GM23338 (cell line): ENCODE measurements at regions not wholly inside any gene's neighbourhood (a gene's known extent, or its start where the extent isn't known, plus 50 kb on each side); places are given as distances from the start of the nearest gene placed in this dataset.
"Not testable (repeated sequence)": the region's sequence is repeated elsewhere in the genome, so short reads cannot be mapped to it uniquely, and the experiment has no call there.

Experiments used
- CREB1 ChIP-seq: fragments of 250-450 bp; sonication (Bioruptor Pico); IDR thresholded peaks from 2 replicates; pipeline ENCODE4 v1.5.0; 2020; ENCODE audit warnings: low read depth, mild to moderate bottlenecking, moderate library complexity
- CTCF ChIP-seq, 2 experiments: fragments of 200-600 bp in 1 of 2; sonication (generic) in 1 of 2; conservative IDR thresholded peaks; 2 replicates each; pipeline versions ENCODE4 v1.5.1 to v1.6.1; 2016 to 2017; ENCODE audit warnings: antibody characterized with exemption in 2 of 2, low read depth in 2 of 2, mild to moderate bottlenecking in 2 of 2, moderate library complexity in 1 of 2
- EZH2 ChIP-seq: fragments of 200-600 bp; sonication (generic); IDR thresholded peaks from one replicate; pipeline ENCODE4 v1.8.0; 2017; ENCODE audit warnings: antibody characterized with exemption, mild to moderate bottlenecking, low read depth; ENCODE audit not compliant: unreplicated experiment
- EZH2phosphoT487 ChIP-seq: fragments of 200-600 bp; sonication (generic); IDR thresholded peaks from one replicate; pipeline ENCODE4 v1.8.1; 2018; ENCODE audit warnings: antibody characterized with exemption; ENCODE audit not compliant: unreplicated experiment
- JUNB ChIP-seq: IDR thresholded peaks from one replicate; pipeline ENCODE4 v1.6.1; 2016; ENCODE audit warnings: antibody characterized with exemption; ENCODE audit not compliant: unreplicated experiment
- NANOG ChIP-seq: IDR thresholded peaks from 2 replicates; pipeline ENCODE4 v1.6.1; 2016; ENCODE audit warnings: antibody characterized with exemption, borderline replicate concordance
- POLR2AphosphoS5 ChIP-seq: IDR thresholded peaks from 2 replicates; pipeline ENCODE4 v1.6.1; 2016; ENCODE audit warnings: antibody characterized with exemption, low read depth
- STAT1 ChIP-seq: IDR thresholded peaks from one replicate; pipeline ENCODE4 v1.6.1; 2016; ENCODE audit warnings: antibody characterized with exemption; ENCODE audit not compliant: unreplicated experiment
- ZNF114 ChIP-seq: fragments of 250-450 bp; sonication (Bioruptor Pico); IDR thresholded peaks from 2 replicates; pipeline ENCODE4 v1.5.0; 2020; ENCODE audit warnings: mild to moderate bottlenecking, moderate library complexity
- ZNF331 ChIP-seq: fragments of 250-450 bp; sonication (Bioruptor Pico); IDR thresholded peaks from 2 replicates; pipeline ENCODE4 v1.5.0; 2020; ENCODE audit warnings: low read depth, mild to moderate bottlenecking, moderate library complexity
- ZNF462 ChIP-seq: fragments of 250-450 bp; sonication (Bioruptor Pico); IDR thresholded peaks from 2 replicates; pipeline ENCODE4 v1.5.0; 2020; ENCODE audit warnings: mild to moderate bottlenecking, moderate library complexity
- TF ChIP-seq, protein P1 (sequence below): IDR thresholded peaks from one replicate; pipeline ENCODE4 v1.6.1; 2018; ENCODE audit warnings: antibody characterized with exemption; ENCODE audit not compliant: unreplicated experiment
- TF ChIP-seq, protein P2 (sequence below): IDR thresholded peaks from 2 replicates; pipeline ENCODE4 v1.6.1; 2016; ENCODE audit warnings: antibody characterized with exemption

GRCh38 chr7:131679071-131679470, 122.6 kb upstream of the PODXL start:
- TF ChIP-seq JUNB; CTCF (conservative IDR thresholded peaks at IDR 0.05; ENCODE audit: low read depth in 2 of 2); CREB1; EZH2; POLR2AphosphoS5; EZH2phosphoT487; NANOG; ZNF114; ZNF331 (CRISPR knock-in tag); STAT1; ZNF462: not testable (repeated sequence)
- TF ChIP-seq, protein P1, sequence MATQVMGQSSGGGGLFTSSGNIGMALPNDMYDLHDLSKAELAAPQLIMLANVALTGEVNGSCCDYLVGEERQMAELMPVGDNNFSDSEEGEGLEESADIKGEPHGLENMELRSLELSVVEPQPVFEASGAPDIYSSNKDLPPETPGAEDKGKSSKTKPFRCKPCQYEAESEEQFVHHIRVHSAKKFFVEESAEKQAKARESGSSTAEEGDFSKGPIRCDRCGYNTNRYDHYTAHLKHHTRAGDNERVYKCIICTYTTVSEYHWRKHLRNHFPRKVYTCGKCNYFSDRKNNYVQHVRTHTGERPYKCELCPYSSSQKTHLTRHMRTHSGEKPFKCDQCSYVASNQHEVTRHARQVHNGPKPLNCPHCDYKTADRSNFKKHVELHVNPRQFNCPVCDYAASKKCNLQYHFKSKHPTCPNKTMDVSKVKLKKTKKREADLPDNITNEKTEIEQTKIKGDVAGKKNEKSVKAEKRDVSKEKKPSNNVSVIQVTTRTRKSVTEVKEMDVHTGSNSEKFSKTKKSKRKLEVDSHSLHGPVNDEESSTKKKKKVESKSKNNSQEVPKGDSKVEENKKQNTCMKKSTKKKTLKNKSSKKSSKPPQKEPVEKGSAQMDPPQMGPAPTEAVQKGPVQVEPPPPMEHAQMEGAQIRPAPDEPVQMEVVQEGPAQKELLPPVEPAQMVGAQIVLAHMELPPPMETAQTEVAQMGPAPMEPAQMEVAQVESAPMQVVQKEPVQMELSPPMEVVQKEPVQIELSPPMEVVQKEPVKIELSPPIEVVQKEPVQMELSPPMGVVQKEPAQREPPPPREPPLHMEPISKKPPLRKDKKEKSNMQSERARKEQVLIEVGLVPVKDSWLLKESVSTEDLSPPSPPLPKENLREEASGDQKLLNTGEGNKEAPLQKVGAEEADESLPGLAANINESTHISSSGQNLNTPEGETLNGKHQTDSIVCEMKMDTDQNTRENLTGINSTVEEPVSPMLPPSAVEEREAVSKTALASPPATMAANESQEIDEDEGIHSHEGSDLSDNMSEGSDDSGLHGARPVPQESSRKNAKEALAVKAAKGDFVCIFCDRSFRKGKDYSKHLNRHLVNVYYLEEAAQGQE = not testable (repeated sequence)
- TF ChIP-seq, protein P2, sequence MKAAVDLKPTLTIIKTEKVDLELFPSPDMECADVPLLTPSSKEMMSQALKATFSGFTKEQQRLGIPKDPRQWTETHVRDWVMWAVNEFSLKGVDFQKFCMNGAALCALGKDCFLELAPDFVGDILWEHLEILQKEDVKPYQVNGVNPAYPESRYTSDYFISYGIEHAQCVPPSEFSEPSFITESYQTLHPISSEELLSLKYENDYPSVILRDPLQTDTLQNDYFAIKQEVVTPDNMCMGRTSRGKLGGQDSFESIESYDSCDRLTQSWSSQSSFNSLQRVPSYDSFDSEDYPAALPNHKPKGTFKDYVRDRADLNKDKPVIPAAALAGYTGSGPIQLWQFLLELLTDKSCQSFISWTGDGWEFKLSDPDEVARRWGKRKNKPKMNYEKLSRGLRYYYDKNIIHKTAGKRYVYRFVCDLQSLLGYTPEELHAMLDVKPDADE = not testable (repeated sequence)
